IPS-15b (cell line): ENCODE measurements at regions not wholly inside any gene's neighbourhood (a gene's known extent, or its start where the extent isn't known, plus 50 kb on each side); places are given as distances from the start of the nearest gene placed in this dataset.

Source experiments
- H3K27me3 ChIP-seq: one replicate; pipeline ENCODE4 v1.6.1; 2013; ENCODE audit warnings: low read length; ENCODE audit not compliant: control insufficient read depth, insufficient read depth
- H3K36me3 ChIP-seq: one replicate; pipeline ENCODE4 v1.6.1; 2013; ENCODE audit warnings: low read length; ENCODE audit not compliant: control insufficient read depth, insufficient read depth
- H3K4me1 ChIP-seq: one replicate; pipeline ENCODE4 v1.6.1; 2013; ENCODE audit warnings: mild to moderate bottlenecking, low read length; ENCODE audit not compliant: control insufficient read depth, insufficient read depth
- H3K4me3 ChIP-seq: one replicate; pipeline ENCODE4 v1.5.1; 2013; ENCODE audit warnings: low read depth, low read length
- H3K9ac ChIP-seq: one replicate; pipeline ENCODE4 v1.6.1; 2013; ENCODE audit warnings: low read depth, mild to moderate bottlenecking, low read length
- H3K9me3 ChIP-seq: one replicate; pipeline ENCODE4 v1.6.1; 2013; ENCODE audit warnings: mild to moderate bottlenecking, low read length; ENCODE audit not compliant: control insufficient read depth, insufficient read depth

DNA sequence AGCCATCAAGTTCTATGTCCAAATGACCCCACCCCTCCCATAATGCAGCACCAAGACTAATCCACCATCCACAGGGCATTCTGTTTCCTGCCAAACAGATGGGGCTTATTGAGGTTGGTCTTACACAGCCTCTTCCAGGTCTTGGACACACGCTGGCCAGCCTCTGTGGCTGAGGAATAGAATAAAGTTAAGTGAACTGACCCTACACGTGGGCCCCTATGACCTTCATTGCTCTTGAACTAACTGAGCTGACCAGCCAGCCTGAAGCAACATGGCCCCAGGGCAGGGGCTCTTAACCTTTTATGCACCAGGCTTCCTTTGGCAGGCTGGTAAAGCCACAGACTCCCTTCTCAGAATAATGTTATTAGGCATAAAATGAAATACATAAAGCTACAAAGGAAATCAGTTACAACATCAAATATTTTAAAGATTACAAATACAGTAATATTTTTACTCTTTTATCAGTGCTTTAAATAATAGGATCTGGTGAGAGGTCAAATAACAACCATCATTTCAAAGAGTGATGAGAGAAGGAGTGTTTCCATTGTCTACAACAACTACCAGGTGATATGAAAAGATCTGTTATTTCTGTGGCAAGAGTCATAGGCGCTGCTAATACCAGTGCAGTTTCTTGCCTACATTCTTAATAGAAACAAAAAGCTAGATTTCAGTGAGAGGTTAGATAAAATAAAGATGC is 192.9 kb upstream of the NUDT4 start:
- Histone ChIP-seq H3K9me3 (no peaks in the 10 kb centered on the region), H3K27me3 (no peaks in the 10 kb centered on the region), H3K4me3 (no peak overlapping the region), H3K9ac (no peak overlapping the region), H3K36me3 (no peaks in the 10 kb centered on the region), H3K4me1 (no peaks in the 10 kb centered on the region)

DNA sequence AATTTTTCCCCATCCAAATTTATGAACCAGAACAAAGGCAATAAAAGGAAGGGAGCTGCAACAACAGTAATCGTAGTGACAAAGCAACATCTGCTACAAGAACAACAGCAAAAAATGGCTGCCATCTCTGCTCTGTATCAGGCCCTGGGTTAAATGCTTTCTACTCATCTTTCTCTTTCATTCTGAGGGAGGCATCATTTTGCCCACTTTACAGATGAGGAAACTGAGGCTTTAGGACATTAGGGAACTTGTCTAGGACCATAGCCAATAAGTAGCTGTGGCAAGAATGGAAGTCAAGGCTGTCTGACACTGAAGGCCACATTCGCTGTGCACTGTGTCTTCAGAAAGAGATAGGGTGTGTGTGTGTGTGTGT is 192.4 kb upstream of the NUDT4 start:
- H3K27me3 ChIP-seq = no peaks in the 10 kb centered on the region
- H3K4me3 ChIP-seq = no peak overlapping the region
- no peaks in the 10 kb centered on the region for H3K4me1 ChIP-seq
- no peaks in the 10 kb centered on the region for H3K9me3 ChIP-seq
- no peak overlapping the region for H3K9ac ChIP-seq
- H3K36me3 ChIP-seq = no peaks in the 10 kb centered on the region

DNA sequence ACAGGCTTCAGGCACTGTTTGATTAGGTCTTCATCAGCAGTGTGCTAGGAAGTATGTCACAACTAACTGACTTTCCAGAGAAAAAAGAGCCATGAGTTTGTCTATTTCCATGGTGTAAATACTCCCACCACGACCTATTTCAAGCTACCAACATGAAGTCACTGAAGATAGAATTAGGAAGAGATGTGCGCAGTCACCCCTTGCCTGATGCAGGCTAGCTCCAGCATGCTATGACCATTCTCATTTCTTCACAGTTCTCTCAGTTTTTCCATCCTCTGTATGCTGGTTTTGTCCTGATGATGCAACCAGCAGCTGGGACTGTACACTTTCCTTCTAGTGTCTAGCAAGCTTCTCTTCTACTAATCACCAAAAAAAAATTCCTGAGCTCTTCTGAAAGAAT is 191.6 kb upstream of the NUDT4 start:
- Histone ChIP-seq H3K4me1 (no peaks in the 10 kb centered on the region), H3K36me3 (no peaks in the 10 kb centered on the region), H3K4me3 (no peak overlapping the region), H3K27me3 (no peaks in the 10 kb centered on the region), H3K9me3 (no peaks in the 10 kb centered on the region), H3K9ac (no peak overlapping the region)

DNA sequence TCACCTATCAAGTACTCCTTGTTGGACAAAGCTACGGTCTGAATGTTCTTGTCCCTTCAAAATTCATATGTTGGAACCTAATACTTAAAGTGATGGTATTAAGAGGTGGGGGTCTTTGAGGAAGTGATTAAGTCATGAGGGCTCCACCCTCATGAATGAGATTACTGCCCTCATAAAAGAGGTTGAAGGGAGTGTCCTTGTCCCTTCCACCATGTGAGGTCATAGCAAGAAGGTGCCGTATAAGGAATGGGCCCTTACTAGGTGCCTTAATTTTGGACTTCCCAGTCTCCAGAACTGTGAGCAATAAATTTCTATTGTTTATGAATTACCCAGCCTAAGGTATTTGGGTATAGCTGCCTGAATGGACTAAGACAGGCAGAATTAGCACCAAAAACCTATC is 191.1 kb upstream of the NUDT4 start:
- no peak overlapping the region for H3K4me3 ChIP-seq
- H3K27me3 ChIP-seq = no peaks in the 10 kb centered on the region
- H3K4me1 ChIP-seq = no peaks in the 10 kb centered on the region
- H3K9ac ChIP-seq = no peak overlapping the region
- H3K9me3 ChIP-seq = no peaks in the 10 kb centered on the region
- no peaks in the 10 kb centered on the region for H3K36me3 ChIP-seq

DNA sequence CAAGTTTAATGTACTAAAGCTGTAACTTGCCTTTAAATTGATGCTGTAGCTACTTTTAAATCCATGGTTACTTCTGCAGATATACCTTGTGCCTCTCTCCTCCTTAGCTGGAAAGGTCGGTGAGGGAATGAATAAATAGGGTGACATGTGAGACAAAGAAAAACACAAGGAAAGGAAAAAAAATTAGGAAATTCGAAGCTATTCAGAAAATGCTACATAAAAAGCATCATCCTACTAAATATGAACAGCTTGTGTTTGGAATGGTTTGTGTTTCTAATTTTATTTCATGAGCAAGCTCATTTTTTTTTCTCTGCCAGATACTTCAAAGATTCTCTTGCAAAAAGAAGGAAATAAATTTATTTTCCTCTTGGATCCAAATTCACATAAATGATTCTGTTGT is 186.3 kb upstream of the NUDT4 start:
- Histone ChIP-seq H3K36me3 (no peaks in the 10 kb centered on the region), H3K9ac (no peak overlapping the region), H3K4me3 (no peak overlapping the region), H3K27me3 (no peaks in the 10 kb centered on the region), H3K9me3 (no peaks in the 10 kb centered on the region), H3K4me1 (no peaks in the 10 kb centered on the region)

DNA sequence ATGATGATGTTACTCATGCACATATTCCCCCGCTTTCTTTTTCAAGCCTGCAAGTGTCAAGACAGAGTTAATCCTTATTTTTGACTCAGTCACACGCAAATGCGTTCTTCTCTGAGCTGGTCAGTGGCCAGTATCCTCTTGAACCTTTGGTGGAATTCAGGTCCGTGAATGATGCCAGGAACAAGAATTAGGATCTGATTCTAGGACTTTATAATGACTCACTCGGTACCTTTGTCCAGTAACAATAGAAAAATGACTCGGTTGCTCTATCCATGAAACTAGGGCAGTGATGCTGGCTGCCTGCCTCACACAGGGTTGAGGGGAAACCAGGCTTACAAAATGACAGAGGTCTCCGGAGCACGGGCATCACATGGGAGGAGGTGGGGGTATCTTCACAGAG is 185.8 kb upstream of the NUDT4 start:
- H3K36me3 ChIP-seq = no peaks in the 10 kb centered on the region
- H3K9me3 ChIP-seq = no peaks in the 10 kb centered on the region
- no peak overlapping the region for H3K4me3 ChIP-seq
- no peaks in the 10 kb centered on the region for H3K4me1 ChIP-seq
- H3K9ac ChIP-seq = no peak overlapping the region
- H3K27me3 ChIP-seq = no peaks in the 10 kb centered on the region

DNA sequence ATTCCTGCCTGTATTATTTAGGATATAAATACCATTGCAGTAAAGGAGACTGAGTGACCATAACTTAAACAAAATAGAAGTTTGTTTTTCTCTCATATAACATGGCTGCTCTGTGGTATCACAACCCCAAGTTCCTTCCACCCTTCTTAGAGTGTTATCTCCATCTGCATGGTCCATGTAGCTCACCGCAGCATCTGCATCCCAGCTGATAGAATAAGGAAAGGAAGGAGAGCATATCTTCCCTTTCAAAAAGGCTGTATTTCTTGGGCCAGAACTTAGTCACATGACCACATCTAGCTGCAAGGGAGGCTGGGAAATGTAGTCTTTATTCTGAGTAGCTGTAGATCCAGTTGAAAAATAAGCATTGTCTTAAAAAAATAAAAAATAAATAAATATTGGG is 184.8 kb upstream of the NUDT4 start:
- Histone ChIP-seq H3K27me3 (no peaks in the 10 kb centered on the region), H3K9ac (no peak overlapping the region), H3K4me3 (no peak overlapping the region), H3K9me3 (no peaks in the 10 kb centered on the region), H3K36me3 (no peaks in the 10 kb centered on the region), H3K4me1 (no peaks in the 10 kb centered on the region)

DNA sequence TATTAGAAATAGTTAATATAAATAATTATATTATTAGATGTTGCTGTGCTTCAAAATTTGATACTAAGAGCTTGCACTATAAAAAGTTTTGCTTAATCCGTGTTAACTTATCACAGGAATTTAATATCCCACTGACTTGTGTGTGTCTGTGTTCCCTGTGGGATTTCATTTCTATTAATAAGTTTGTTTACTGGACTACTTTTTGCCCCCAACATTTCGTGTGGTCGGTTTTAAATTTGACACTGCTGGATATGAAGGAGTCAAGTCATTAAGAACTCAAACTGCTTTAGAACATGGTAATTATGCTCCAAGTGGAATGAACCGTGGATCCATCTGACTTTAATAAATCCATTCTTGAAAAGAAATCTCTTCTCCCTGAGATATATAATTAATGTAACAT is 182.2 kb upstream of the NUDT4 start:
- Histone ChIP-seq H3K9ac (no peak overlapping the region), H3K9me3 (no peaks in the 10 kb centered on the region), H3K36me3 (no peaks in the 10 kb centered on the region), H3K4me3 (no peak overlapping the region), H3K4me1 (no peaks in the 10 kb centered on the region), H3K27me3 (no peaks in the 10 kb centered on the region)

DNA sequence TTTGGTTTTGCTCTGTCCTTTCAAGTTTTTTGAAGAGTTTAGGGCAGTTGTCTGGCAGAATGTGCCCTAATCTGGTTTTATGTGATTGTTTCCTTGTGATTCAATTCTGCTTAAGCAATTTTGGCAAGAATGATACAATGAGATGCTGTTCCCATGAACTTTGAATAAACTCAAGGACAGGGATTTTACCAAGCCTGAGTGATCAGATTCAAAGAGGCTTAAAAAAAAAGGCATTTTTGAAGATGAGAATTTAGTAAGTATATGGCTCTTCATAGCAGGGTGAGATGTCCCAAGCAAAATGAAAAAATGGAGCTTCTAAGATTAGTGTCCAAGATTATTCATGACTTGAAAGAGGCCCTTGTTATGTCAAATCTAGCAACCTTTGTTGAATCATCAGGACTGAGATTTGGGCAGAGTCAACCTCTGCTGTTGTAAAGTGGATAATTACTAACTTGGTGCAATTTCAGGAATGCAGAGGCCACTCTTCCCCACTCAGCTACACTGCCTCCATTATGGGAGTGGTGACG is 180.6 kb upstream of the NUDT4 start:
- H3K9me3 ChIP-seq = no peaks in the 10 kb centered on the region
- no peak overlapping the region for H3K4me3 ChIP-seq
- no peaks in the 10 kb centered on the region for H3K4me1 ChIP-seq
- no peaks in the 10 kb centered on the region for H3K27me3 ChIP-seq
- H3K36me3 ChIP-seq = no peaks in the 10 kb centered on the region
- H3K9ac ChIP-seq = no peak overlapping the region

DNA sequence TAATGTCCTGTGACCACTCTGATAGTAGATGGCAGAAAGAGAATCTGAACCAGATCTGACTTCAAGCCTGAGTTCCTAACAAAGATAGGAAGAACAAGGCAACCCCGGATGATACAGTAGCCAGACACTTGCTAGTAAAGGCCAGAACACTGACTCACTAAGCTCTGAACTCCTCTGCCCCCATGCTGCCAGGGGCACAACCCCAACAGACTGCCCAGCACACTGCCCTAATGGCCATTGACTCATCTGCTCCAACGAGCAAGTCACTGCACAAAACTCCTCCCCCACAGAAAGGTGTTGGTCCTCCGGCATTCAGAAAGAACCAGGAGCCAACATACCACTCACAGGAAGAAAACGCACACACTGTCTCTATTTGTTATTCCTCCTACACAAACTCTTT is 179.6 kb upstream of the NUDT4 start:
- Histone ChIP-seq H3K36me3 (no peaks in the 10 kb centered on the region), H3K9ac (no peak overlapping the region), H3K4me1 (no peaks in the 10 kb centered on the region), H3K9me3 (no peaks in the 10 kb centered on the region), H3K27me3 (no peaks in the 10 kb centered on the region), H3K4me3 (no peak overlapping the region)

DNA sequence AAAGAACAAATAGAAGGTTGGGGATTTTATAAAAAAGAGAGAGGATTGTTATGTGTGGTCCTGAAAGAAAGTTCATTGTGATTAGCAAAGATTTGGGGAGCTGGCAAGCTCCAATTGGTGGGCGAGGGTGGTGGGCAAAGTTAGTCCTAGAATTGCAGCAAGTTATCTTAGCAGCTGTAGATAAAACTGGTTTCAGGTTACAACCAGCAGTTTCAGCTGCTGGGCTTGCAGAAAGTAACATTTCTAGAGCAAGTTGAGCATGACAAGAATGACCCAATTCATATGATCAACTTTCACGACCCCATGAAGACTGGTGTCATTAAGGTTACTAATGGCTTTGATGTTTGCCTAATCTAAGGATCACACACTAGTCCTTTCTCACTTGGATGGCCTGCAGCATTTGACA is 177.9 kb upstream of the NUDT4 start:
- H3K4me1 ChIP-seq = no peaks in the 10 kb centered on the region
- no peaks in the 10 kb centered on the region for H3K9me3 ChIP-seq
- H3K27me3 ChIP-seq = no peaks in the 10 kb centered on the region
- H3K4me3 ChIP-seq = no peak overlapping the region
- H3K36me3 ChIP-seq = no peaks in the 10 kb centered on the region
- H3K9ac ChIP-seq = no peak overlapping the region

DNA sequence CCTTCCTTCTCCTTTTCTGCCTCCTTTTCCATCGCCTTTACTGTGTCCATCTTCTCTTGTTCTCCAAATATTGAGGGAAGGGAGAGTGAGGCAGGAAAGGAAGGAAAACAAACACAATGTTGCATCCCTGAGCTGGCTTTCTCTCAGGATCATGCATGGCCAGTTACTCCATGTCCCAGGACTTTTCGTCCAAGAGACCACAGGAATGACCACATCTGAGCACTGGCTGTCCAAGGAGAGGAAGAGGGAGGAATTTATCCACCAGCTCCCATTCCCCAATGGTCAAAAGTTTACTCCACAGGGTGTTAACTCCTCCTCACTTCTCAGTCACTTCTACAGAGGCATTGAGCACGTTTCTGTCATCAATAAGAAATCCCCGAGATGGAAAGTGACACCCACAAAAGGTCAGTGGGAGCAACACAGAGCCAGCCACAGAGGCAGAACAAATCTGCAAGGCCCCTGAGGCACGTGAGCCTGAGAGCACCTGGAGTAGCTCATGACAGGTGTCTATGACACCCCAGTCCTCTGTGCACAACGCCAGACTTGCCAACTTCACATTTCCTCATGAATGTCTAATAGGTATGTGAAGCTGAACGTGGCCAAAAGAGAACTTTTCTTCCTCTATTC is 177.3 kb upstream of the NUDT4 start:
- no peak overlapping the region for H3K4me3 ChIP-seq
- no peaks in the 10 kb centered on the region for H3K36me3 ChIP-seq
- no peaks in the 10 kb centered on the region for H3K4me1 ChIP-seq
- no peak overlapping the region for H3K9ac ChIP-seq
- no peaks in the 10 kb centered on the region for H3K27me3 ChIP-seq
- no peaks in the 10 kb centered on the region for H3K9me3 ChIP-seq
